Neuronal stem cell (in vitro differentiated cells): ENCODE measurements at regions not wholly inside any gene's neighbourhood (a gene's known extent, or its start where the extent isn't known, plus 50 kb on each side); places are given as distances from the start of the nearest gene placed in this dataset.
A peak's percentile ranks its signal among the peaks of the same experiment; 100 is the strongest.
"Not testable (repeated sequence)": the region's sequence is repeated elsewhere in the genome, so short reads cannot be mapped to it uniquely, and the experiment has no call there.

Experiments
- DNase-seq: peaks from one replicate; pipeline ENCODE4 v3.0.0-alpha.2; 2013; ENCODE audit warnings: low spot score
- H2AFZ ChIP-seq: one replicate; pipeline ENCODE4 v1.6.1; 2013; ENCODE audit warnings: mild to moderate bottlenecking, low read length, inconsistent platforms
- H2AK5ac ChIP-seq: 2 replicates; pipeline ENCODE4 v1.6.1; 2013; ENCODE audit warnings: low read depth, mild to moderate bottlenecking, inconsistent platforms, low read length, moderate library complexity, mixed read lengths
- H2BK120ac ChIP-seq: 2 replicates; pipeline ENCODE4 v1.6.1; 2013; ENCODE audit warnings: low read depth, mild to moderate bottlenecking, inconsistent platforms, low read length, moderate library complexity, mixed read lengths
- H2BK12ac ChIP-seq: one replicate; pipeline ENCODE4 v1.6.1; 2013; ENCODE audit warnings: low read length, inconsistent platforms
- H2BK15ac ChIP-seq: 2 replicates; pipeline ENCODE4 v1.6.1; 2013; ENCODE audit warnings: mild to moderate bottlenecking, low read length, inconsistent platforms, mixed read lengths
- H2BK5ac ChIP-seq: one replicate; pipeline ENCODE4 v1.6.1; 2013; ENCODE audit warnings: inconsistent platforms, mild to moderate bottlenecking, low read length, moderate library complexity
- H3K14ac ChIP-seq: one replicate; pipeline ENCODE4 v1.6.1; 2013; ENCODE audit warnings: low read length, inconsistent platforms
- H3K18ac ChIP-seq: 2 replicates; pipeline ENCODE4 v1.6.1; 2013; ENCODE audit warnings: low read length, inconsistent platforms
- H3K23ac ChIP-seq: 2 replicates; pipeline ENCODE4 v1.6.1; 2013; ENCODE audit warnings: low read depth, mild to moderate bottlenecking, mixed read lengths, low read length, inconsistent platforms; ENCODE audit not compliant: poor library complexity
- H3K27ac ChIP-seq: replicated peaks from 3 replicates; pipeline ENCODE4 v1.5.1; 2013; ENCODE audit warnings: low read length, inconsistent platforms
- H3K27me3 ChIP-seq, 3 experiments: 2 replicates each; pipeline ENCODE4 v1.6.1; 2013; ENCODE audit warnings: low read length in 3 of 3, mild to moderate bottlenecking in 2 of 3, inconsistent platforms in 1 of 3, low read depth in 1 of 3, mixed read lengths in 1 of 3, moderate library complexity in 1 of 3; ENCODE audit not compliant: control insufficient read depth in 3 of 3, insufficient read depth in 3 of 3
- H3K36me3 ChIP-seq, 2 donors: replicated peaks in 1 of 2; 2 replicates each; pipeline ENCODE4 v1.6.1; 2013; ENCODE audit warnings: low read length in 2 of 2; ENCODE audit not compliant: control insufficient read depth in 2 of 2, insufficient read depth in 2 of 2
- H3K4ac ChIP-seq: 2 replicates; pipeline ENCODE4 v1.6.1; 2013; ENCODE audit warnings: inconsistent platforms, mild to moderate bottlenecking, low read length, moderate library complexity
- H3K4me1 ChIP-seq, 2 donors: 1 replicate in 1 of 2; 2 replicates in 1 of 2; pipeline ENCODE4 v1.6.1; 2013; ENCODE audit warnings: low read length in 2 of 2, low read depth in 1 of 2; ENCODE audit not compliant: control insufficient read depth in 2 of 2, insufficient read depth in 1 of 2
- H3K4me2 ChIP-seq: one replicate; pipeline ENCODE4 v1.6.1; 2013; ENCODE audit warnings: mild to moderate bottlenecking, low read length, inconsistent platforms; ENCODE audit not compliant: insufficient read depth, poor library complexity, severe bottlenecking
- H3K4me3 ChIP-seq, 2 donors: 2 replicates each; pipeline ENCODE4 v1.5.1; 2013; ENCODE audit warnings: low read length in 2 of 2, mild to moderate bottlenecking in 2 of 2, inconsistent platforms in 1 of 2, moderate library complexity in 1 of 2
- H3K79me1 ChIP-seq: one replicate; pipeline ENCODE4 v1.6.1; 2013; ENCODE audit warnings: low read depth, mild to moderate bottlenecking, inconsistent platforms, low read length, moderate library complexity
- H3K9ac ChIP-seq: one replicate; pipeline ENCODE4 v1.6.1; 2013; ENCODE audit warnings: mild to moderate bottlenecking, low read depth, low read length, inconsistent platforms; ENCODE audit not compliant: poor library complexity
- H3K9me3 ChIP-seq, 2 donors: replicated peaks in 1 of 2; 2 replicates each; pipeline versions ENCODE3 to v1.6.1; 2013; ENCODE audit warnings: low read length in 2 of 2, mild to moderate bottlenecking in 2 of 2, inconsistent platforms in 1 of 2, low read depth in 1 of 2, mixed read lengths in 1 of 2, moderate library complexity in 1 of 2; ENCODE audit not compliant: control insufficient read depth in 2 of 2, insufficient read depth in 1 of 2
- H4K8ac ChIP-seq: one replicate; pipeline ENCODE4 v1.6.1; 2013; ENCODE audit warnings: low read depth, mild to moderate bottlenecking, inconsistent platforms, low read length, moderate library complexity
- H4K91ac ChIP-seq: one replicate; pipeline ENCODE4 v1.6.1; 2013; ENCODE audit warnings: low read length, low read depth, mild to moderate bottlenecking, inconsistent platforms; ENCODE audit not compliant: poor library complexity
- WGBS, 2 donors: extraction: QIAGEN DNeasy Blood & Tissue Kit; methylation state at CpG; one replicate each; pipeline ENCODE4 v1.1.7; 2013; ENCODE audit warnings: missing lambda C conversion rate in 2 of 2, mixed read lengths in 1 of 2; ENCODE audit not compliant: insufficient read length in 2 of 2, insufficient replicate concordance in 1 of 2; ENCODE audit errors: extremely low coverage in 2 of 2; 5-methylcytosine and 5-hydroxymethylcytosine counted together

DNA sequence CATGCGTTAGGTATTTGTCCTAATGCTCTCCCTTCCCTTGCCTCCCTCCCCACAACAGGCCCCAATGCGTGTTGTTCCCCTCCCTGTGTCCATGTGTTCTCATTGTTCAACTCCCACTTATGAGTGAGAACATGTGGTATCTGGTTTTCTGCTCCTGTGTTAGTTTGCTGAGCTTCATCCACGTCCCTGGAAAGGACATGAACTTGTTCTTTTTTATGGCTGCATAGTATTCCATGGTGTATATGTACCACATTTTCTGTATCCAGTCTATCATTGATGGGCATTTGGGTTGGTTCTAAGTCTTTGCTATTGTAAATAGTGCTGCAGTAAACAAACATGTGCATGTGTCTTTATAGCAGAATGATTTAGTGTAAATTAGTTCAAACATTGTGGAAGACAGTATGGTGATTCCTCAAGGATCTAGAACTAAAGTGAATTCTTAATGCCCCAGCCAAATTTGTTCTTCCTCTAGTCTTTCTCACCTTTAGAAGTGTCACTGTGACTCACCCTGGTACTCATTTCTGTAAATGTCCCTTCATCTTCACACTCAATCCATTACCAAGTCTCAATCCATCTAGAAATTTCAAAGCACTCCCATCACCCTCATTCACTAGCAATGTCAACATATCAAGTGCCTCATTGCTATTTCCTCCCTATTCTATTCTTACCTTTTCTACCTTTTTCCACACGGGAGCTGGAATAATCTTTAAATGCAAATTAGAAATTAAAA is 123.9 kb downstream of the MREG start:
- H2AFZ ChIP-seq, DNase-seq, H3K4me2 ChIP-seq, H3K36me3 ChIP-seq, H2AK5ac ChIP-seq, H3K18ac ChIP-seq, H2BK5ac ChIP-seq, H2BK120ac ChIP-seq, H3K4ac ChIP-seq, H3K4me3 ChIP-seq, H3K27me3 ChIP-seq, H4K8ac ChIP-seq, H3K9ac ChIP-seq, H3K79me1 ChIP-seq, H3K14ac ChIP-seq, H3K23ac ChIP-seq, H3K27ac ChIP-seq, H2BK15ac ChIP-seq, H3K9me3 ChIP-seq, H2BK12ac ChIP-seq, H3K4me1 ChIP-seq, H4K91ac ChIP-seq: not testable (repeated sequence)
- no CpG with 5 or more reads among the region's 4 CpGs for WGBS, 2 donors

DNA sequence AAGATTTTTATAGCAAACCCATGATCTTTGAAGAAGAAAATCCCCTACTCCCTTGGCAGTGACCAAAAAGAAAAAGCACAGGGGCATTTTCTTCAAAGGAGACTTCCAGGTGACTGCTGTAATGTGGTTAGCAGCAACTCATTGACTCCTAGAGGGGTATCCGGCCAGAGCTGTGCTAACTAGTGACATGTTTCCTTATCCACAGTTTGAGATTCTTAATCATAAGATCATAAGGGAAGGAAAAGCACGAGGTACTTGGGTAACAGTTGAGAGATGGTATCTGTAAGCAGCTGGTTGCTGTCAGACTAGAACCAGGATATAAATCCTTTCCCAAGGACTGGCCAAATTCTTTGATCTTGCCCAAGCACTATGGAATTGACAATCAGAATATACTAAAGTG is 124.7 kb downstream of the MREG start:
- Histone ChIP-seq H3K4me3 (no peak overlapping the region), H3K4ac (no peak overlapping the region), H2AFZ (no peak overlapping the region), H4K91ac (no peak overlapping the region), H3K27me3 (peaks cover 0 to 4% (median 0%) of the 10 kb centered on the region in 3 experiments), H3K4me1 (peaks cover 0 to 7% of the 10 kb centered on the region in 2 donors), H3K79me1 (peaks cover 2% of the 10 kb centered on the region), H3K14ac (no peak overlapping the region), H2BK12ac (no peak overlapping the region), H3K27ac (no peak overlapping the region), H3K9me3 (no peaks in the 10 kb centered on the region), H3K18ac (no peak overlapping the region), H2BK120ac (no peak overlapping the region), H3K23ac (no peak overlapping the region), H3K4me2 (no peak overlapping the region), H2BK15ac (no peak overlapping the region), H3K9ac (no peak overlapping the region), H3K36me3 (no peaks in the 10 kb centered on the region), H2BK5ac (no peak overlapping the region), H2AK5ac (no peak overlapping the region), H4K8ac (no peak overlapping the region)
- no CpG with 5 or more reads among the region's 2 CpGs for WGBS, 2 donors
- no peak for DNase-seq

DNA sequence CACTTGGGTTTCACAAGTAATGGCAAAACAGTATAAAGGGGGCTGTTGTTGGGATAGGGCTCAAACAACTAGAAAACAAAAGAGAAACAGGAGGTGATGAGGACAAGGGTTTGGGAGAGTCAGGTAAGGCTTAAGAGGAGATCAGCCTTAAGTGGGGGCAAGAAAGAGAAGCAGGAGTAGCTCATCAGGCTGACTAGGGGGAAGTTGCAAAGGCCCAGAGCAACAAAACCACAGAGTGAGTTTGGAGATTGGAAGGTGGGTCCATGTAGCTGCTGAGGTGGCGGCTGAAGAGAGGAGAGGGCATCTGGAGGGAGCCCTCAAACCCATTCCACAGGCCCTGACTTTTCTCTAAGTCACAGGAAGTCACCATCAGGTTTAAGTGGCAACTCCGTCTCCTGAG is 126.0 kb downstream of the MREG start:
- Histone ChIP-seq H3K4me1 (peaks cover 0 to 8% of the 10 kb centered on the region in 2 donors), H3K9me3 (no peaks in the 10 kb centered on the region), H3K4me3 (no peak overlapping the region), H3K23ac (no peak overlapping the region), H4K91ac (no peak overlapping the region), H2BK12ac (no peak overlapping the region), H3K18ac (no peak overlapping the region), H2BK15ac (no peak overlapping the region), H3K9ac (no peak overlapping the region), H3K4me2 (no peak overlapping the region), H4K8ac (no peak overlapping the region), H3K14ac (no peak overlapping the region), H2BK120ac (no peak overlapping the region), H3K27me3 (peaks cover 0 to 4% (median 0%) of the 10 kb centered on the region in 3 experiments), H3K27ac (no peak overlapping the region), H2AFZ (no peak overlapping the region), H2AK5ac (no peak overlapping the region), H3K36me3 (no peaks in the 10 kb centered on the region), H2BK5ac (no peak overlapping the region), H3K79me1 (peaks cover 2% of the 10 kb centered on the region), H3K4ac (no peak overlapping the region)
- WGBS, 2 donors, result no CpG with 5 or more reads among the region's 2 CpGs
- no peak for DNase-seq

DNA sequence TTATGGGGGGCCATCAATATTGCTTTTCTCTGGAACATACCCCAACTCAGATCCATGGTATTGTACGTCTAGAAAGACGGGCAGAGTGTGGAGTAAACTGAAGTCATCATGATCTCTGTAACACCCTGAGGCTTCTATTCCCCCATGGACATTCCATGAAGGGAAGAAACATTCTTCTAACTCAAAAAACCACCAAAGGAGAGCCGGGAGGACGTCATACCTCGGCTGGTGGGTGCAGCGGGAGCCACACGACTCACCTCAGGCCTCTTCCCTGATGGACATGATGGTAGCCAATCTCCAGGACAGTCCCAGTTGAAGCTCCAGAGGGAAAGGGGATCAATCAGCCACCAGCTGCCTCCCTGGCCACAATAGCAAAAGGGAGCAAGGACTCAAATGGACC is 127.3 kb downstream of the MREG start:
- Histone ChIP-seq H3K4me2 (no peak overlapping the region), H3K36me3 (no peaks in the 10 kb centered on the region), H2BK15ac (no peak overlapping the region), H3K9me3 (no peaks in the 10 kb centered on the region), H3K79me1 (peaks cover 2% of the 10 kb centered on the region), H4K8ac (no peak overlapping the region), H2AFZ (no peak overlapping the region), H3K9ac (no peak overlapping the region), H3K27ac (no peak overlapping the region), H3K18ac (peak overlapping the region; percentile 39), H3K23ac (no peak overlapping the region), H3K4ac (no peak overlapping the region), H3K14ac (no peak overlapping the region), H3K4me3 (no peak overlapping the region), H2AK5ac (no peak overlapping the region), H2BK12ac (no peak overlapping the region), H2BK5ac (no peak overlapping the region), H3K4me1 (peaks cover 1 to 11% of the 10 kb centered on the region in 2 donors), H4K91ac (no peak overlapping the region), H3K27me3 (peaks cover 0 to 4% (median 0%) of the 10 kb centered on the region in 3 experiments), H2BK120ac (no peak overlapping the region)
- no CpG with 5 or more reads among the region's 7 CpGs for WGBS, 2 donors
- DNase-seq, result no peak
